ENCODE measurements at regions not wholly inside any gene's neighbourhood (a gene's known extent, or its start where the extent isn't known, plus 50 kb on each side); places are given as distances from the start of the nearest gene placed in this dataset.

- no peak for TF ChIP-seq CTCF (IDR thresholded peaks at IDR 0.05)
- TF ChIP-seq POLR2A (IDR thresholded peaks at IDR 0.05), result no peak
Measured at GRCh38 chr2:67871686-67872412, 191.0 kb downstream of the C1D start.

Data from lower leg skin (tissue), 3 donors.